ENCODE measurements at regions not wholly inside any gene's neighbourhood (a gene's known extent, or its start where the extent isn't known, plus 50 kb on each side); places are given as distances from the start of the nearest gene placed in this dataset.

- Histone ChIP-seq H3K9me3 (peaks cover 8% of the 10 kb centered on the region), H3K4me3 (no peak overlapping the region), H3K4me1 (no peaks in the 10 kb centered on the region), H3K36me3 (no peaks in the 10 kb centered on the region), H3K27me3 (no peaks in the 10 kb centered on the region), H3K27ac (no peak overlapping the region)
- DNase-seq (ENCODE audit: low spot score in 2 of 2), result no peak
- TF ChIP-seq POLR2A (IDR thresholded peaks at IDR 0.05) (no peak), POLR2AphosphoS5 (IDR thresholded peaks at IDR 0.05) (no peak), CTCF (IDR thresholded peaks at IDR 0.05) (no peak), EP300 (IDR thresholded peaks at IDR 0.05) (no peak)
Observed at GRCh38 chr4:179662522-179662921, 2220.3 kb upstream of the AGA start.

DNA sequence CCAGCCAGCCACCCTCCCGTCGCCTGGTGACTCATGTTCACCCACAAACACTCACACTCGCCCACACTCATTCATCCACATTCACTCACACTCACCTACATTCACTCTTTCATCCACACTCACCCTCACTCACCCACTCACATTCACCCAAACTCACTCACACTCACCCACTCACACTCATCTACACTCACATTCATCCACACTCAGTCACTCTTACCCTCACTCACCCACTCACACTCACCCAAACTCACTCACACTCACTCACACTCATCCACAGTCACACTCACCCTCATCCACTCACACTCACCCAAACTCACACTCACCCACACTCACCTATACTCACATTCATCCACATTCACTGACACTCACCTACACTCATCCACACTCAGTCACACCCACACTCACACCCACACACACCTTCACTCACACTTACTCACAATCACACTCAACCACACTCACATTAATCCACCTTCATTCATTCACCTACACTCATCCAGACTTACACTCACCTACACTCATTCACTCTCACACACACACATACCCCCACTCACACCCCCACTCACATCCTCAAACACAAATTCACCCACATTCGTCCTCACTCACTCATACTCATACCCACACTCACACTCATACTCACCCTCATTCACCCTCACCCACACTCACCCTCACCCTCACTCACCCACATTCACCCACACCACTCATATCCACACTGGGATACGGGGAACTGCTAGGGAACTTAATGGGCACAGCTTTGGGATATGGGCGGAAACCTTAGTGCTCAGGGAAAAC, 2221.6 kb upstream of the AGA start:
- Histone ChIP-seq H3K9me3 (peaks cover 8% of the 10 kb centered on the region), H3K27ac (no peak overlapping the region), H3K4me1 (no peaks in the 10 kb centered on the region), H3K27me3 (no peaks in the 10 kb centered on the region), H3K4me3 (no peak overlapping the region), H3K36me3 (no peaks in the 10 kb centered on the region)
- WGBS, result 90% methylated on average over 6 of the region's 6 CpGs
- TF ChIP-seq EP300 (IDR thresholded peaks at IDR 0.05) (no peak), CTCF (IDR thresholded peaks at IDR 0.05) (no peak), POLR2AphosphoS5 (IDR thresholded peaks at IDR 0.05) (no peak)
- DNase-seq (ENCODE audit: low spot score in 2 of 2), result no peak

- Histone ChIP-seq H3K4me1 (no peaks in the 10 kb centered on the region), H3K36me3 (no peaks in the 10 kb centered on the region), H3K27ac (no peak overlapping the region), H3K9me3 (peaks cover 8% of the 10 kb centered on the region), H3K27me3 (no peaks in the 10 kb centered on the region), H3K4me3 (no peak overlapping the region)
- no peak for DNase-seq (ENCODE audit: low spot score in 2 of 2)
- TF ChIP-seq EP300 (IDR thresholded peaks at IDR 0.05) (no peak), CTCF (IDR thresholded peaks at IDR 0.05) (no peak), POLR2AphosphoS5 (IDR thresholded peaks at IDR 0.05) (no peak), POLR2A (IDR thresholded peaks at IDR 0.05) (no peak)
- 87% methylated on average over 9 of the region's 9 CpGs for WGBS
Observed at GRCh38 chr4:179664430-179665027, 2222.3 kb upstream of the AGA start.

- no peaks in the 10 kb centered on the region for H3K36me3 ChIP-seq
- 79% methylated on average over 3 of the region's 3 CpGs for WGBS
- no peak for TF ChIP-seq POLR2A (IDR thresholded peaks at IDR 0.05)
- no peak for TF ChIP-seq POLR2AphosphoS5 (IDR thresholded peaks at IDR 0.05)
- TF ChIP-seq CTCF (IDR thresholded peaks at IDR 0.05), result no peak
- no peak for TF ChIP-seq EP300 (IDR thresholded peaks at IDR 0.05)
- H3K27me3 ChIP-seq, result no peaks in the 10 kb centered on the region
- H3K9me3 ChIP-seq, result peaks cover 4% of the 10 kb centered on the region
- DNase-seq (ENCODE audit: low spot score in 2 of 2), result no peak
- H3K27ac ChIP-seq, result no peak overlapping the region
- H3K4me1 ChIP-seq, result no peaks in the 10 kb centered on the region
- no peak overlapping the region for H3K4me3 ChIP-seq
Observed at GRCh38 chr4:179666226-179666625, 2224.0 kb upstream of the AGA start.

GRCh38 chr4:179671609-179672008, 2229.4 kb upstream of the AGA start:
- Histone ChIP-seq H3K9me3 (no peaks in the 10 kb centered on the region), H3K27ac (no peak overlapping the region), H3K27me3 (no peaks in the 10 kb centered on the region), H3K36me3 (no peaks in the 10 kb centered on the region), H3K4me3 (no peak overlapping the region), H3K4me1 (no peaks in the 10 kb centered on the region)
- 48% methylated on average over 2 of the region's 2 CpGs for WGBS
- DNase-seq (ENCODE audit: low spot score in 2 of 2), result no peak
- no peak for TF ChIP-seq POLR2A (IDR thresholded peaks at IDR 0.05)
- no peak for TF ChIP-seq CTCF (IDR thresholded peaks at IDR 0.05)
- no peak for TF ChIP-seq POLR2AphosphoS5 (IDR thresholded peaks at IDR 0.05)
- no peak for TF ChIP-seq EP300 (IDR thresholded peaks at IDR 0.05)
